ENCODE measurements at regions not wholly inside any gene's neighbourhood (a gene's known extent, or its start where the extent isn't known, plus 50 kb on each side); places are given as distances from the start of the nearest gene placed in this dataset.

DNA sequence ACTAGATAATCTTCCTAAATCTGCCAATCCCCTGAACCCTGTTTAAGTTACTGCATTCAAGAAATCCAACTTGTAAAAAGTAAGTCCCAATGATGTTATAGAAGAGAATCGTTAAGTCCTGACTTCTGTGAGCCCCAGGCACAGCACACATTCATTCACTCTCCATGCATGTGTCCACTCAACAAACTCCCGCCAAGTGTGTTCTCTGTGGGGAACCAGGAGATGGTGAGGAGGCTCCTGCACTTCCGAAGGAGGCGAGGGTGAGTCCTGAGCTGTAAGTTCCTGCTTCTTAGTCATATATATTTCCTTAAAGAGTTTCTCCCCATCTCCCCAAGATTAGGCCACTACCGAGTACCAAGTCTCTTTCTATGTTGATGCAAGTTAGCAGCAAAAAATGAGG is 635.0 kb upstream of the ID2 start:
- Mint-ChIP-seq H3K4me1 (ENCODE audit: low read depth) (peaks cover 6% of the 10 kb centered on the region), H3K4me3 (no peak overlapping the region)

DNA sequence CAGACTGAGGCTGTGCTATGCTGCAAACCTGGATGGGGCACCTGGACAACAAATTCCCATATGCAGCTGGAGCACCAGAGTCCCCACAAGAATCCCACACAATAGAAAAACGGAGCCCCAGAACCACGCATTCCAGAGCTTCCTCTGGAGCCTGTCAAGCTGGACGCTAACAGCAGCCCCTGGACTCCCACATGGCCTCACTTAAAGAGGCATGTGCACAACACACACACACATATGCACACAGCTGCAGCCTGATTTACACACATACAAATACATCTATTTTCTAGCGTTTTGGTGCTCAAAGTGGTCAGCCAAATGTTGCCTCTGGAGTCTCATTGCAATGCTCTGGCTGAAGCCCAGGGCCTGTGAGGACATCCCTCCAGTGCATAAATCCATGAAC is 632.7 kb upstream of the ID2 start:
- Mint-ChIP-seq H3K27ac (no peak overlapping the region), H3K27me3 (no peaks in the 10 kb centered on the region), H3K4me3 (no peak overlapping the region), H3K9me3 (ENCODE audit: low read depth) (no peaks in the 10 kb centered on the region), H3K36me3 (no peaks in the 10 kb centered on the region), H3K4me1 (ENCODE audit: low read depth) (peaks cover 6% of the 10 kb centered on the region)

More for the DNA sequence above, 635.0 kb upstream of the ID2 start:
- Mint-ChIP-seq H3K9me3 (ENCODE audit: low read depth) (no peaks in the 10 kb centered on the region), H3K36me3 (no peaks in the 10 kb centered on the region), H3K27me3 (no peaks in the 10 kb centered on the region), H3K27ac (no peak overlapping the region)

GRCh38 chr2:8049851-8050571 is 631.8 kb upstream of the ID2 start:
- Mint-ChIP-seq H3K9me3 (ENCODE audit: low read depth) (no peaks in the 10 kb centered on the region), H3K4me3 (no peak overlapping the region), H3K4me1 (ENCODE audit: low read depth) (peaks cover 6% of the 10 kb centered on the region), H3K27me3 (no peaks in the 10 kb centered on the region), H3K27ac (no peak overlapping the region), H3K36me3 (no peaks in the 10 kb centered on the region)

DNA sequence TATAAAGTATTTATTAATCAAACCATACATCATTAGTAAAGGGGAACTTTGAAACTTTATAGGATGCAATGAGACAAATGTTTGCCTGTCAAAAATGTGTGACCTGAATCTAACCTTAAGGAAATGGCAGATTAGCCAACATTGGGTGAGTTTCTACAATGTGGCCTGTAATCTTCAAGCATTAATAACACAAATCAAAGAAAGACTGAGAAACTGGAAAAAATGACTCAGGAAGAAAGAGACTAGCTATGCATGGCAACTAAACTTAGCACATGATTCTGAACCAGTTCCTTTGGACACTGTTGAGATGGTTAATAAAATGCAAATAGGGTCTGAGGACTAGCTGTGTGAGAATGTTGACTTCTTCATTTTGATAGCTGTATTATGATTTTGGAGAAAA is 628.6 kb upstream of the ID2 start:
- no peak overlapping the region for H3K27ac Mint-ChIP-seq
- H3K36me3 Mint-ChIP-seq: peaks cover 2% of the 10 kb centered on the region
- no peaks in the 10 kb centered on the region for H3K27me3 Mint-ChIP-seq
- no peak overlapping the region for H3K4me3 Mint-ChIP-seq
- H3K4me1 Mint-ChIP-seq (ENCODE audit: low read depth): peaks cover 6% of the 10 kb centered on the region
- peaks cover 4% of the 10 kb centered on the region for H3K9me3 Mint-ChIP-seq (ENCODE audit: low read depth)

- Mint-ChIP-seq H3K27me3 (no peaks in the 10 kb centered on the region), H3K27ac (no peak overlapping the region), H3K4me1 (ENCODE audit: low read depth) (peaks cover 6% of the 10 kb centered on the region), H3K36me3 (peaks cover 2% of the 10 kb centered on the region), H3K4me3 (no peak overlapping the region), H3K9me3 (ENCODE audit: low read depth) (peaks cover 4% of the 10 kb centered on the region)
Observed at GRCh38 chr2:8054070-8054469, 627.8 kb upstream of the ID2 start.

- peaks cover 4% of the 10 kb centered on the region for H3K9me3 Mint-ChIP-seq (ENCODE audit: low read depth)
- no peak overlapping the region for H3K27ac Mint-ChIP-seq
- no peaks in the 10 kb centered on the region for H3K27me3 Mint-ChIP-seq
- H3K36me3 Mint-ChIP-seq: peaks cover 3% of the 10 kb centered on the region
- H3K4me1 Mint-ChIP-seq (ENCODE audit: low read depth): no peaks in the 10 kb centered on the region
- H3K4me3 Mint-ChIP-seq: no peak overlapping the region
Observed at GRCh38 chr2:8058652-8059051, 623.2 kb upstream of the ID2 start.

DNA sequence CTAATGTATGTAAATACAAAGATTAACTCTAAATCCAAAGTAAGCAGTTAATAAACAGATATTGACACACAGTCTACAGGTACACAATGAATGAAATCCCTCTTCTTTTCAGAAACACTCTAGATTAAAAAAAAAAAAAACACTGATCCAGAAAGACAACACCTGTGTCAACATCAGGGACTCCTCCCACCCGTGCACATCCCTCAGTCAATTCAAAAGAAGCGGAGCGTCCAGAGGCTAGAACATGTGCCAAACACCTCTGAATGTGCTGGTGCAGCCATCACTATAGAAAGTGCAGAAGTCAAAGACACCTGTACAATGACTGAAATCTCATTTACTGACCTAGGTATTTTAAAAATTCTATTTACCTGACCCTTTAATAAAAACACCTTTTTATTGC is 622.6 kb upstream of the ID2 start:
- Mint-ChIP-seq H3K4me3 (no peak overlapping the region), H3K27me3 (no peaks in the 10 kb centered on the region), H3K36me3 (peaks cover 6% of the 10 kb centered on the region), H3K4me1 (ENCODE audit: low read depth) (no peaks in the 10 kb centered on the region), H3K27ac (no peak overlapping the region), H3K9me3 (ENCODE audit: low read depth) (peaks cover 4% of the 10 kb centered on the region)

- no peaks in the 10 kb centered on the region for H3K27me3 Mint-ChIP-seq
Observed at GRCh38 chr2:8059794-8060193, 622.1 kb upstream of the ID2 start.

DNA sequence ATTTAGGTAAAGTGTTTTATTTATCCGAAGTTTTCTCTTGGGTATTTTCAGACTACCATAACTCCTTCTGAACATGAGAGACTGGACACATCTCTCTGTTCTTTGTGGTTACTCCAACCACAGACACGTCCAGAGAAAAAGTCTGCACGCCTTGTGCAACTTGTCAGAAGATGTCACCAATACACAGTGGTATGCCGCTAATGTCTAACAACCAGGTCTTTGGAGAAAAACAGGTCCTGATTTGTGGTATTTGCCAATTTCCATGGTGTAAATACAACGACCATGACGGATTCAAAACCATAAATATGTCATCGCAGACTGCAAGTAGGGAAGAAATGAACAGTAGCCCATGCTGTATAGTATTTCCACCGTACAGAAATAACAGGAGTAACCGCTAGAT is 620.6 kb upstream of the ID2 start:
- H3K27ac Mint-ChIP-seq: no peak overlapping the region
- H3K9me3 Mint-ChIP-seq (ENCODE audit: low read depth): peaks cover 4% of the 10 kb centered on the region
- H3K4me1 Mint-ChIP-seq (ENCODE audit: low read depth): no peaks in the 10 kb centered on the region
- peaks cover 6% of the 10 kb centered on the region for H3K36me3 Mint-ChIP-seq
- H3K27me3 Mint-ChIP-seq: peaks cover 1% of the 10 kb centered on the region
- H3K4me3 Mint-ChIP-seq: no peak overlapping the region

More at GRCh38 chr2:8059794-8060193, 622.1 kb upstream of the ID2 start:
- Mint-ChIP-seq H3K36me3 (peaks cover 6% of the 10 kb centered on the region), H3K27ac (no peak overlapping the region), H3K9me3 (ENCODE audit: low read depth) (peaks cover 4% of the 10 kb centered on the region), H3K4me3 (no peak overlapping the region), H3K4me1 (ENCODE audit: low read depth) (no peaks in the 10 kb centered on the region)

DNA sequence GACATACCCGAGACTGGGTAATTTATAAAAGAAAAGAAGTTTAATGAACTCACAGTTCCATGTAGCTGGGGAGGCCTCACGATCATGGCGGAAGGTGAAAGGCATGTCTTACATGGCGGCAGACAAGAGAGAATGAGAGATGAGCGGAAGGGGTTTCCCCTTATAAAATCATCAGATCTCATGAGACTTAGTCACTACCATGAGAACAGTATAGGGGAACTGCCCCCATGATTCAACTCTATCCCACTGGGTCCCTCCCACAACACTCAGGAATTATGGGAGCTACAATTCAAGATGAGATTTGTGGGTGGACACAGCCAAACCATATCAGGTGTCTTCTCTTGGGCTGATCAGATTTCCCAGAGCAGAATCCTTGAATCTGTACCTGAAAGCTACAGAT is 617.3 kb upstream of the ID2 start:
- no peaks in the 10 kb centered on the region for H3K9me3 Mint-ChIP-seq (ENCODE audit: low read depth)
- peaks cover 1% of the 10 kb centered on the region for H3K27me3 Mint-ChIP-seq
- no peaks in the 10 kb centered on the region for H3K4me1 Mint-ChIP-seq (ENCODE audit: low read depth)
- peaks cover 3% of the 10 kb centered on the region for H3K36me3 Mint-ChIP-seq
- no peak overlapping the region for H3K4me3 Mint-ChIP-seq
- no peak overlapping the region for H3K27ac Mint-ChIP-seq

DNA sequence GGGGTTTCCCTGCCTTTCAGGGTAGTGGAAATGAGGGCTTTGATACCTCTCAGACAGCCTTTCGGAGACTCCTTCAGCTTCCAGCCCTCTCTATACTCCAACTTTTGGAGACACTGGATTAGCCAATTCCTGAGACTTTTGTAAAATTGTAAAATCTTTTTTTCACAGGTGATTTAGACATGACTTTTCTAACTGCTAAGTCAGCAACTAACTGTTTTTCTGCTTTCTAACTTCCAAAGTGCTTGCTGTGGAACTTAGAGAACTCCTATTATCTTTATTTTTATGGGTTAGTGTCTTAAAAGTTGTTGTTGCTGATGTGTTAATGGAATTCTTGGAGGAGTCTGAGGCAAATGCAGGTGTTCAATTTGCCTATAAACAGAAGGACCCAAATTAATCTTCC is 616.7 kb upstream of the ID2 start:
- Mint-ChIP-seq H3K9me3 (ENCODE audit: low read depth) (no peaks in the 10 kb centered on the region), H3K27me3 (peaks cover 1% of the 10 kb centered on the region), H3K4me1 (ENCODE audit: low read depth) (no peaks in the 10 kb centered on the region), H3K27ac (no peak overlapping the region), H3K36me3 (peaks cover 3% of the 10 kb centered on the region), H3K4me3 (no peak overlapping the region)

- Mint-ChIP-seq H3K4me1 (ENCODE audit: low read depth) (no peaks in the 10 kb centered on the region), H3K27me3 (peaks cover 1% of the 10 kb centered on the region), H3K4me3 (no peak overlapping the region), H3K36me3 (peaks cover 3% of the 10 kb centered on the region), H3K27ac (no peak overlapping the region), H3K9me3 (ENCODE audit: low read depth) (no peaks in the 10 kb centered on the region)
Observed at GRCh38 chr2:8067784-8068336, 614.0 kb upstream of the ID2 start.

- no peak overlapping the region for H3K27ac Mint-ChIP-seq
- peaks cover 13% of the 10 kb centered on the region for H3K9me3 Mint-ChIP-seq (ENCODE audit: low read depth)
- H3K36me3 Mint-ChIP-seq: peaks cover 5% of the 10 kb centered on the region
- H3K27me3 Mint-ChIP-seq: no peaks in the 10 kb centered on the region
- peaks cover 2% of the 10 kb centered on the region for H3K4me1 Mint-ChIP-seq (ENCODE audit: low read depth)
- H3K4me3 Mint-ChIP-seq: no peak overlapping the region
Observed at GRCh38 chr2:8072907-8073306, 608.9 kb upstream of the ID2 start.

GRCh38 chr2:8073916-8074315 is 607.9 kb upstream of the ID2 start:
- Mint-ChIP-seq H3K36me3 (peaks cover 5% of the 10 kb centered on the region), H3K4me1 (ENCODE audit: low read depth) (peaks cover 2% of the 10 kb centered on the region), H3K27me3 (no peaks in the 10 kb centered on the region), H3K27ac (no peak overlapping the region), H3K9me3 (ENCODE audit: low read depth) (peaks cover 18% of the 10 kb centered on the region), H3K4me3 (no peak overlapping the region)

GRCh38 chr2:8076448-8077342 is 605.2 kb upstream of the ID2 start:
- H3K27me3 Mint-ChIP-seq: no peaks in the 10 kb centered on the region
- no peak overlapping the region for H3K4me3 Mint-ChIP-seq
- H3K4me1 Mint-ChIP-seq (ENCODE audit: low read depth): peaks cover 2% of the 10 kb centered on the region
- H3K9me3 Mint-ChIP-seq (ENCODE audit: low read depth): peaks cover 18% of the 10 kb centered on the region
- peaks cover 5% of the 10 kb centered on the region for H3K36me3 Mint-ChIP-seq
- H3K27ac Mint-ChIP-seq: no peak overlapping the region
